22Rv1 (cell line): ENCODE measurements at regions not wholly inside any gene's neighbourhood (a gene's known extent, or its start where the extent isn't known, plus 50 kb on each side); places are given as distances from the start of the nearest gene placed in this dataset.

Source experiments
- CTCF ChIP-seq: fragments of 450-650 bp; IDR thresholded peaks from 2 replicates; pipeline ENCODE4 v1.5.1; 2017; ENCODE audit warnings: mild to moderate bottlenecking
- ZFX ChIP-seq: fragments of 450-650 bp; IDR thresholded peaks from 2 replicates; pipeline ENCODE4 v1.6.1; 2017; ENCODE audit warnings: antibody characterized with exemption, borderline replicate concordance

DNA sequence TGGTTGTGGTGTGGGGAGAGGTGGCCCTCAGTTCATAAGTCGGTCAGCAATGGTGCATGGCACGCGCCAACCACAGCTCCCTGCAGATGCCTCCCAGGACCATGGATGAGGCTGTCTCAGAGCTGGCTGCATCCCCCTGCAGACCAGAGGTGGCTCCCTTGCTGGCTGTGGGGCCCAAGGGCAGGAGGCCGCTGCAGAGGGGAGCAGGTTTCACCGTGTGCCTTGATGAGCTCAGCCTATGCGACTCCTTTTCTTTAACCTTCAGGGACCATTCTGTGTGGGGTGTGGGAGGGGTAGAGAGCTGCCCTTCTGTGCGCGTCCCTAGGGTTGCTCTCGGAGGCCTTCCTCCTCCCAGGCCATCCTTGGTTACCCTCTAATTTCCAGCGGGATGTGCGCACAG, 152.4 kb downstream of the ACTR3B start:
- TF ChIP-seq CTCF (no peak), ZFX (no peak)
